ENCODE measurements at regions not wholly inside any gene's neighbourhood (a gene's known extent, or its start where the extent isn't known, plus 50 kb on each side); places are given as distances from the start of the nearest gene placed in this dataset.

- TF ChIP-seq, protein P1, sequence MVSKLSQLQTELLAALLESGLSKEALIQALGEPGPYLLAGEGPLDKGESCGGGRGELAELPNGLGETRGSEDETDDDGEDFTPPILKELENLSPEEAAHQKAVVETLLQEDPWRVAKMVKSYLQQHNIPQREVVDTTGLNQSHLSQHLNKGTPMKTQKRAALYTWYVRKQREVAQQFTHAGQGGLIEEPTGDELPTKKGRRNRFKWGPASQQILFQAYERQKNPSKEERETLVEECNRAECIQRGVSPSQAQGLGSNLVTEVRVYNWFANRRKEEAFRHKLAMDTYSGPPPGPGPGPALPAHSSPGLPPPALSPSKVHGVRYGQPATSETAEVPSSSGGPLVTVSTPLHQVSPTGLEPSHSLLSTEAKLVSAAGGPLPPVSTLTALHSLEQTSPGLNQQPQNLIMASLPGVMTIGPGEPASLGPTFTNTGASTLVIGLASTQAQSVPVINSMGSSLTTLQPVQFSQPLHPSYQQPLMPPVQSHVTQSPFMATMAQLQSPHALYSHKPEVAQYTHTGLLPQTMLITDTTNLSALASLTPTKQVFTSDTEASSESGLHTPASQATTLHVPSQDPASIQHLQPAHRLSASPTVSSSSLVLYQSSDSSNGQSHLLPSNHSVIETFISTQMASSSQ (IDR thresholded peaks at IDR 0.05; ENCODE audit: low read depth): peak; percentile 78
- TF ChIP-seq, protein P1 (CRISPR knock-in tag; IDR thresholded peaks at IDR 0.05; ENCODE audit: borderline replicate concordance): peak; percentile 81; the same call in 1 of the 2 replicates
- no peak for TF ChIP-seq TSC22D2 (CRISPR knock-in tag; IDR thresholded peaks at IDR 0.05; ENCODE audit: borderline replicate concordance)
- TF ChIP-seq, protein P2, sequence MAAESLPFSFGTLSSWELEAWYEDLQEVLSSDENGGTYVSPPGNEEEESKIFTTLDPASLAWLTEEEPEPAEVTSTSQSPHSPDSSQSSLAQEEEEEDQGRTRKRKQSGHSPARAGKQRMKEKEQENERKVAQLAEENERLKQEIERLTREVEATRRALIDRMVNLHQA (CRISPR knock-in tag; IDR thresholded peaks at IDR 0.05): no peak
- TF ChIP-seq PHF5A (CRISPR knock-in tag; IDR thresholded peaks at IDR 0.05; ENCODE audit: low read depth, unreplicated experiment): no peak
- TF ChIP-seq TBX2 (CRISPR knock-in tag; IDR thresholded peaks at IDR 0.05; ENCODE audit: borderline replicate concordance): peak; percentile 17; the same call in 1 of the 2 replicates
- TF ChIP-seq FOXK1 (CRISPR knock-in tag; IDR thresholded peaks at IDR 0.05; ENCODE audit: borderline replicate concordance, low read depth): no peak
- TF ChIP-seq, protein P3, sequence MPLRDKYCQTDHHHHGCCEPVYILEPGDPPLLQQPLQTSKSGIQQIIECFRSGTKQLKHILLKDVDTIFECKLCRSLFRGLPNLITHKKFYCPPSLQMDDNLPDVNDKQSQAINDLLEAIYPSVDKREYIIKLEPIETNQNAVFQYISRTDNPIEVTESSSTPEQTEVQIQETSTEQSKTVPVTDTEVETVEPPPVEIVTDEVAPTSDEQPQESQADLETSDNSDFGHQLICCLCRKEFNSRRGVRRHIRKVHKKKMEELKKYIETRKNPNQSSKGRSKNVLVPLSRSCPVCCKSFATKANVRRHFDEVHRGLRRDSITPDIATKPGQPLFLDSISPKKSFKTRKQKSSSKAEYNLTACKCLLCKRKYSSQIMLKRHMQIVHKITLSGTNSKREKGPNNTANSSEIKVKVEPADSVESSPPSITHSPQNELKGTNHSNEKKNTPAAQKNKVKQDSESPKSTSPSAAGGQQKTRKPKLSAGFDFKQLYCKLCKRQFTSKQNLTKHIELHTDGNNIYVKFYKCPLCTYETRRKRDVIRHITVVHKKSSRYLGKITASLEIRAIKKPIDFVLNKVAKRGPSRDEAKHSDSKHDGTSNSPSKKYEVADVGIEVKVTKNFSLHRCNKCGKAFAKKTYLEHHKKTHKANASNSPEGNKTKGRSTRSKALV (CRISPR knock-in tag; IDR thresholded peaks at IDR 0.05): no peak
- TF ChIP-seq GFI1 (CRISPR knock-in tag; IDR thresholded peaks at IDR 0.05; ENCODE audit: borderline replicate concordance): 0 out of 2 replicates have a peak, but pooled peaks have one; percentile 42
- TF ChIP-seq HNF1B (CRISPR knock-in tag; IDR thresholded peaks at IDR 0.05): 0 out of 2 replicates have a peak, but pooled peaks have one; percentile 68
- TF ChIP-seq ZNF891 (CRISPR knock-in tag; IDR thresholded peaks at IDR 0.05): no peak
- TF ChIP-seq TEAD3 (CRISPR knock-in tag; optimal IDR thresholded peaks at IDR 0.05; ENCODE audit: borderline replicate concordance): no peak
- no peak for TF ChIP-seq ZNF501 (CRISPR knock-in tag; IDR thresholded peaks at IDR 0.05)
- TF ChIP-seq KLF9 (CRISPR knock-in tag; IDR thresholded peaks at IDR 0.05; ENCODE audit: low read depth): no peak
- no peak for TF ChIP-seq SP2 (CRISPR knock-in tag; IDR thresholded peaks at IDR 0.05)
- TF ChIP-seq STAG1 (CRISPR knock-in tag; IDR thresholded peaks at IDR 0.05): no peak
- TF ChIP-seq KLF16 (CRISPR knock-in tag; IDR thresholded peaks at IDR 0.05): no peak
- no peak for TF ChIP-seq CHD4 (IDR thresholded peaks at IDR 0.05; ENCODE audit: borderline replicate concordance, low read length)
- TF ChIP-seq ZNF232 (CRISPR knock-in tag; IDR thresholded peaks at IDR 0.05; ENCODE audit: borderline replicate concordance): no peak
- TF ChIP-seq ZNF737 (CRISPR knock-in tag; IDR thresholded peaks at IDR 0.05; ENCODE audit: borderline replicate concordance): no peak
- no peak for TF ChIP-seq MXI1 (IDR thresholded peaks at IDR 0.05; ENCODE audit: borderline replicate concordance, low read depth, low read length)
- TF ChIP-seq FOXM1 (CRISPR knock-in tag; IDR thresholded peaks at IDR 0.05): no peak
These were observed 79.7 kb upstream of the ARHGAP29 start (continued) for GRCh38 chr1:94316836-94317789.

Measured in HepG2 (cell line).